Neutrophil (primary cell): ENCODE measurements at regions not wholly inside any gene's neighbourhood (a gene's known extent, or its start where the extent isn't known, plus 50 kb on each side); places are given as distances from the start of the nearest gene placed in this dataset.

ENCODE experiments used
- H3K27ac ChIP-seq: fragments of 200-600 bp; sonication (generic); 2 replicates; pipeline ENCODE4 v1.5.1; 2016; ENCODE audit warnings: mild to moderate bottlenecking, moderate library complexity
- H3K27me3 ChIP-seq: fragments of 200-600 bp; sonication (generic); 2 replicates; pipeline ENCODE4 v1.6.0; 2016; ENCODE audit warnings: mild to moderate bottlenecking
- H3K36me3 ChIP-seq: fragments of 200-600 bp; sonication (generic); 2 replicates; pipeline ENCODE4 v1.5.1; 2017
- H3K4me1 ChIP-seq, 2 experiments: fragments of 200-600 bp in 1 of 2; sonication (generic) in 1 of 2; 1 replicate in 1 of 2; 2 replicates in 1 of 2; pipeline versions ENCODE4 v1.5.1 to v1.6.1; 2013 to 2016; ENCODE audit warnings: low read depth in 1 of 2, low read length in 1 of 2, mild to moderate bottlenecking in 1 of 2, moderate library complexity in 1 of 2; ENCODE audit not compliant: control insufficient read depth in 1 of 2, insufficient read depth in 1 of 2
- H3K4me3 ChIP-seq, 2 experiments: fragments of 200-600 bp in 1 of 2; sonication (generic) in 1 of 2; 1 replicate in 1 of 2; 2 replicates in 1 of 2; pipeline ENCODE4 v1.5.1; 2013 to 2016; ENCODE audit warnings: low read depth in 1 of 2, low read length in 1 of 2, mild to moderate bottlenecking in 1 of 2, moderate library complexity in 1 of 2
- H3K9me3 ChIP-seq: fragments of 200-600 bp; sonication (generic); 2 replicates; pipeline ENCODE4 v1.5.1; 2016
- TF ChIP-seq, protein P1 (sequence below): fragments of 200-600 bp; sonication (generic); IDR thresholded peaks from 2 replicates; pipeline ENCODE4 v1.5.1; 2016; ENCODE audit warnings: antibody characterized with exemption

DNA sequence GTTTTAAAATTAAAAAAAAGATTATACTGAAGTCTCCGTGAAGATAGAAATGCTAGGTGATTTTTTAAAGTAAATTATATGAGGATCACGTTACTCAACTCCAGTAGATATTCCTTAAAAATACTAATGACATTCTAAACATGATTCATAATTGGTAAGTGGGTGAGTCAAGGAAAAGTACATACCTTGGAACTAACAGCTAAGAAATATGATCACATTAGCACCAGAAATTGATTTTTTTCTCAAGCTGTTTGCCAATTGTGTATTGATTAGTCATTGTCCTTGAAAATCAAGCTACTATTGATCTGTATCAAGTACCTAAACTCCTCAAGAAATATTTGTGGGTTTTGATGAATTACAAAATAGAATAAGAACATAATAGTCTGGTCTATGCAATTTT, 362.6 kb upstream of the PPP1R2C start:
- Histone ChIP-seq H3K4me1 (no peaks in the 10 kb centered on the region), H3K36me3 (no peaks in the 10 kb centered on the region), H3K27me3 (no peaks in the 10 kb centered on the region), H3K27ac (no peak overlapping the region), H3K4me3 (no peak overlapping the region), H3K9me3 (no peaks in the 10 kb centered on the region)
- TF ChIP-seq, protein P1, sequence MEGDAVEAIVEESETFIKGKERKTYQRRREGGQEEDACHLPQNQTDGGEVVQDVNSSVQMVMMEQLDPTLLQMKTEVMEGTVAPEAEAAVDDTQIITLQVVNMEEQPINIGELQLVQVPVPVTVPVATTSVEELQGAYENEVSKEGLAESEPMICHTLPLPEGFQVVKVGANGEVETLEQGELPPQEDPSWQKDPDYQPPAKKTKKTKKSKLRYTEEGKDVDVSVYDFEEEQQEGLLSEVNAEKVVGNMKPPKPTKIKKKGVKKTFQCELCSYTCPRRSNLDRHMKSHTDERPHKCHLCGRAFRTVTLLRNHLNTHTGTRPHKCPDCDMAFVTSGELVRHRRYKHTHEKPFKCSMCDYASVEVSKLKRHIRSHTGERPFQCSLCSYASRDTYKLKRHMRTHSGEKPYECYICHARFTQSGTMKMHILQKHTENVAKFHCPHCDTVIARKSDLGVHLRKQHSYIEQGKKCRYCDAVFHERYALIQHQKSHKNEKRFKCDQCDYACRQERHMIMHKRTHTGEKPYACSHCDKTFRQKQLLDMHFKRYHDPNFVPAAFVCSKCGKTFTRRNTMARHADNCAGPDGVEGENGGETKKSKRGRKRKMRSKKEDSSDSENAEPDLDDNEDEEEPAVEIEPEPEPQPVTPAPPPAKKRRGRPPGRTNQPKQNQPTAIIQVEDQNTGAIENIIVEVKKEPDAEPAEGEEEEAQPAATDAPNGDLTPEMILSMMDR: no peak

DNA sequence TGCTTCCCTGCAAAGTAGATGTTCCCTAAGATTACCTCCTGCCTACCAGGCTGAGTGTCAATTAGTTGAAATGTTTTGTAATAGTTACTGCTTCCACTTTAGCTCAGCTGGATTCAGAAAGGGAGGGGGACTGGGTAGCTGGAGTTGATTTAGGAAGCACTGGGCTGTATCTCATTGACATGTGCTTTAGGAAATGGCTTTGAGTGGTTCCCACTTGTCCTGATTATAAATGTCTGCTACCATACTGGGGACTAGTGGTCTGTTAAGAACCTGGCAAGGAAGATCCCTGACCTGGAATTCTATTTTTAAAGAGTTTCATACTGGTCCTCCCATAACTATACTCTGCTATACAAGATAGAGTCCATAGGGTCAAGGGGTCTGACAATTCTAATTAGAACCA, 363.9 kb upstream of the PPP1R2C start:
- H3K9me3 ChIP-seq: no peaks in the 10 kb centered on the region
- H3K36me3 ChIP-seq: no peaks in the 10 kb centered on the region
- no peaks in the 10 kb centered on the region for H3K4me1 ChIP-seq
- TF ChIP-seq, protein P1: no peak
- no peak overlapping the region for H3K4me3 ChIP-seq
- H3K27ac ChIP-seq: no peak overlapping the region
- H3K27me3 ChIP-seq: no peaks in the 10 kb centered on the region

DNA sequence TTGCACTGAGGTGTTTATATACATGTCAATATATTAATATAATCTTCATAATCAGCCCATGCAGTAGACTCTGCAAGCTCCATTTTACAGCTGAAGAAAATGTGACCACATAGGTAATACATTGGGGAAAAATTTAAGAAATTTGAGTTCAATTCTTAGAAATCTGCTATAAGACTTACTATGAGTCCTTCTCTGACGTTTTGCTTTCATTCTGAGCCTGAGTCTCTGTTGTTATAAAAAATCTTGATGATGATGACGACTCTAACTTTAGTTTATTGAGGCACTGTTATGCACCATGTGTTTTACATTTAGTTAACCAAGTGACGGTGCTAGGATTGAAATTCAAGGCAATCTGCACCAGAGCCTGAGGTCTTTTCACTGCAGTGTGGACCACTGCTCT, 370.3 kb upstream of the PPP1R2C start:
- H3K4me1 ChIP-seq: peaks cover 0 to 4% of the 10 kb centered on the region in 2 experiments
- no peak overlapping the region for H3K4me3 ChIP-seq
- no peaks in the 10 kb centered on the region for H3K9me3 ChIP-seq
- no peaks in the 10 kb centered on the region for H3K36me3 ChIP-seq
- no peak overlapping the region for H3K27ac ChIP-seq
- TF ChIP-seq, protein P1: no peak
- no peaks in the 10 kb centered on the region for H3K27me3 ChIP-seq

- Histone ChIP-seq H3K4me1 (no peaks in the 10 kb centered on the region), H3K4me3 (no peak overlapping the region), H3K27me3 (no peaks in the 10 kb centered on the region), H3K36me3 (no peaks in the 10 kb centered on the region), H3K27ac (no peak overlapping the region), H3K9me3 (no peaks in the 10 kb centered on the region)
- TF ChIP-seq, protein P1: no peak
These were observed 387.5 kb upstream of the PPP1R2C start for GRCh38 chrX:43165343-43165920.

DNA sequence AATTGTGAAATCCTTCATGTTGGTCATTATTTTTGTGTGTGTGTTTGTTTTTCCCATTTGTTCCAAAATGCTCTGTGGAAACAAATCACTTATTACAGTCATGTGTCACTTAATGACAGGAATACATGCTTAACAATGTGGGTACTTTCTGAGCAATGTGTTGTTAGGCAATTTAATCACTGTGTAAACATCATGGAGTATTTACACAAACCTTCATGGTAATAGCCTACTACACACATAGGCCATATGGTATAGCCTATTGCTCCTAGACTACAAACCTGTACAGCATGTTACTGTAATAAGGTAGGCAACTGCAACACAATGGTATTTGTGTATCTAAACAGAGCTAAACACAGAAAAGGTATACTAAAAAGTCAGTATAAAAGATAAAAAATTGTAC, 388.9 kb upstream of the PPP1R2C start:
- no peaks in the 10 kb centered on the region for H3K36me3 ChIP-seq
- TF ChIP-seq, protein P1: no peak
- no peak overlapping the region for H3K27ac ChIP-seq
- no peaks in the 10 kb centered on the region for H3K9me3 ChIP-seq
- no peaks in the 10 kb centered on the region for H3K27me3 ChIP-seq
- no peak overlapping the region for H3K4me3 ChIP-seq
- H3K4me1 ChIP-seq: no peaks in the 10 kb centered on the region

DNA sequence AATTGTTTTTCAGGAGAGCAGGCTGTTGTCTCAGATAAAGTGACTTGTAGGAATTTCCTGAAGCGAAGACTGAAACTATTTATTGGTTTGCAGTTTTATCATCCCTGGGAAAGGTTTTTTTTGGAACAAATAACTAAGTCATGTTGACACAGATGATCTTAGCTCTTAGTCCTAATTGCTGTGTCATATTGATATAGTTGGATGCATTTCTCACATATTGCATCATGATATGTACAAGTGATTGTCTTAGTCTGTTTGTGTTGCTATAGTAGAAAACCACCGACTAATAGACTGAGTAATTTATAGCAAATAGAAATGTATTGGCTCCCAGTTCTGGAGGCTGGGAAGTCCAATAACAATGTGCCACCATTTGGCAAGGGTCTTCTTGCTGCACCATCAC, 397.5 kb upstream of the PPP1R2C start:
- TF ChIP-seq, protein P1: no peak
- no peaks in the 10 kb centered on the region for H3K36me3 ChIP-seq
- H3K4me3 ChIP-seq: no peak overlapping the region
- no peaks in the 10 kb centered on the region for H3K9me3 ChIP-seq
- no peaks in the 10 kb centered on the region for H3K27me3 ChIP-seq
- H3K27ac ChIP-seq: no peak overlapping the region
- no peaks in the 10 kb centered on the region for H3K4me1 ChIP-seq
